ENCODE measurements at regions not wholly inside any gene's neighbourhood (a gene's known extent, or its start where the extent isn't known, plus 50 kb on each side); places are given as distances from the start of the nearest gene placed in this dataset.

DNA sequence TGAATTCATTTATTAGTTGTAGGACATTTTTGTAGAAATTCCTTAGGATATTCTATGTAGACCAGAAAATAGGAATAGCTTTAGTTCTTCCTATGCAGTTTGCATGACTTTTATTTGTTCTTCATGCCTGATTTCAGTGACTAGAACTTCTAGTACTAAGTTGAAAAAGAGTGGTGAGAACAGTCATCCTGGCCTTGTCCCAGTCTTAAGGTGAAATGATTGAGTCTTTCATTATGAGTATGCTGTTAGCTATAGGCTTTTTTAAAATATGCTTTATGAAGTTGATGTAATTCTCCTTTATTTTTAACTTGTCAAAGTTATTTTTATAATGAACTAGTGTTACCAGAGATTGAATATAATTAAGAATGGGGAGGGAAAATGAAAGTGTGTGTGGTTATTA, 690.1 kb upstream of the KLHL1 start:
- TF ChIP-seq, protein P1, sequence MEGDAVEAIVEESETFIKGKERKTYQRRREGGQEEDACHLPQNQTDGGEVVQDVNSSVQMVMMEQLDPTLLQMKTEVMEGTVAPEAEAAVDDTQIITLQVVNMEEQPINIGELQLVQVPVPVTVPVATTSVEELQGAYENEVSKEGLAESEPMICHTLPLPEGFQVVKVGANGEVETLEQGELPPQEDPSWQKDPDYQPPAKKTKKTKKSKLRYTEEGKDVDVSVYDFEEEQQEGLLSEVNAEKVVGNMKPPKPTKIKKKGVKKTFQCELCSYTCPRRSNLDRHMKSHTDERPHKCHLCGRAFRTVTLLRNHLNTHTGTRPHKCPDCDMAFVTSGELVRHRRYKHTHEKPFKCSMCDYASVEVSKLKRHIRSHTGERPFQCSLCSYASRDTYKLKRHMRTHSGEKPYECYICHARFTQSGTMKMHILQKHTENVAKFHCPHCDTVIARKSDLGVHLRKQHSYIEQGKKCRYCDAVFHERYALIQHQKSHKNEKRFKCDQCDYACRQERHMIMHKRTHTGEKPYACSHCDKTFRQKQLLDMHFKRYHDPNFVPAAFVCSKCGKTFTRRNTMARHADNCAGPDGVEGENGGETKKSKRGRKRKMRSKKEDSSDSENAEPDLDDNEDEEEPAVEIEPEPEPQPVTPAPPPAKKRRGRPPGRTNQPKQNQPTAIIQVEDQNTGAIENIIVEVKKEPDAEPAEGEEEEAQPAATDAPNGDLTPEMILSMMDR (IDR thresholded peaks at IDR 0.05) = no peak
- no peak for TF ChIP-seq ZFX (IDR thresholded peaks at IDR 0.05; ENCODE audit: borderline replicate concordance)
